ENCODE measurements at regions not wholly inside any gene's neighbourhood (a gene's known extent, or its start where the extent isn't known, plus 50 kb on each side); places are given as distances from the start of the nearest gene placed in this dataset.

- FAIRE-seq (no peak), DNase-seq (ENCODE audit: low read depth, low spot score) (no peak), ATAC-seq (no peak)
- H3K9me3 ChIP-seq (replicated peaks; ENCODE audit: control insufficient read depth, insufficient read depth, low read length): no peaks in the 10 kb centered on the region
- in situ Hi-C loops (cut with MboI) (no loop called here), intact Hi-C loops (cut with micrococcal nuclease; ENCODE audit: unreplicated experiment) (loop anchor here (10.0 kb wide), 2 partner anchors 137 to 273 kb away; partner anchors contain the start of gene MYOCD)
- H3K27me3 ChIP-seq (replicated peaks in 1 of 2; ENCODE audit: control insufficient read depth in 2 of 2, insufficient read depth in 2 of 2, low read length in 1 of 2): no peaks in the 10 kb centered on the region
- CTCF ChIA-PET: no interaction called here
- 0% methylated on average over 3 of the region's 3 CpGs for WGBS (ENCODE audit: insufficient coverage, insufficient replicate concordance, low lambda C conversion rate, missing lambda C conversion rate)
- H3K4me1 ChIP-seq (ENCODE audit: control insufficient read depth, insufficient read depth, low read length): no peaks in the 10 kb centered on the region
- RAD21 ChIA-PET (ENCODE audit: unreplicated experiment): no interaction called here
- no peaks in the 10 kb centered on the region for H3K79me2 ChIP-seq (ENCODE audit: control insufficient read depth, insufficient read depth, low read length)
- H3K4me3 ChIP-seq: no peak overlapping the region
- no peaks in the 10 kb centered on the region for H4K20me1 ChIP-seq (ENCODE audit: control insufficient read depth, insufficient read depth)
- SMC1A ChIA-PET (ENCODE audit: uncharacterized antibody, unreplicated experiment): no interaction called here
- no TSS peak for BruUV-seq (replicated peaks)
- no peak overlapping the region for H3K4me2 ChIP-seq (ENCODE audit: control insufficient read depth, insufficient read depth)
- no peak overlapping the region for H3K9ac ChIP-seq (ENCODE audit: control insufficient read depth, insufficient read depth, low read length)
- TF ChIP-seq ZNF384 (IDR thresholded peaks at IDR 0.05; ENCODE audit: borderline replicate concordance, low read depth, low read length): no peak
- H2AFZ ChIP-seq (ENCODE audit: control insufficient read depth, low read depth, low read length): no peak overlapping the region
- no peaks in the 10 kb centered on the region for H3K36me3 ChIP-seq (ENCODE audit: control insufficient read depth in 2 of 2, insufficient read depth in 2 of 2, low read length in 1 of 2)
- H3K27ac ChIP-seq (ENCODE audit: control insufficient read depth, insufficient read depth): no peak overlapping the region
- POLR2A ChIA-PET: no interaction called here
Measured at GRCh38 chr17:12391468-12391867, 274.2 kb upstream of the MYOCD start.

GRCh38 chr17:12395733-12396354 lies 269.8 kb upstream of the MYOCD start:
- RAD21 ChIA-PET (ENCODE audit: unreplicated experiment): interaction anchor here (1.2 to 1.6 kb wide), 3 partner anchors 150 to 347 kb away, joined by 3 to 4 read pairs (median 3); no protein-coding TSS in a partner anchor
- WGBS (ENCODE audit: insufficient coverage, insufficient replicate concordance, low lambda C conversion rate, missing lambda C conversion rate): 27% methylated on average over 5 of the region's 5 CpGs
- H2AFZ ChIP-seq (ENCODE audit: control insufficient read depth, low read depth, low read length): no peak overlapping the region
- no peaks in the 10 kb centered on the region; the same call in 2 of the 3 replicates for H3K9me3 ChIP-seq (replicated peaks; ENCODE audit: control insufficient read depth, insufficient read depth, low read length)
- CTCF ChIA-PET: interaction anchor here (0.9 to 1.4 kb wide), 10 partner anchors 10 to 346 kb away, joined by 3 to 6 read pairs (median 4); no protein-coding TSS in a partner anchor
- H3K9ac ChIP-seq (ENCODE audit: control insufficient read depth, insufficient read depth, low read length): no peak overlapping the region
- no peak for DNase-seq (ENCODE audit: low read depth, low spot score)
- no peak overlapping the region for H3K27ac ChIP-seq (ENCODE audit: control insufficient read depth, insufficient read depth)
- no peak overlapping the region for H3K4me2 ChIP-seq (ENCODE audit: control insufficient read depth, insufficient read depth)
- no peaks in the 10 kb centered on the region for H3K4me1 ChIP-seq (ENCODE audit: control insufficient read depth, insufficient read depth, low read length)
- in situ Hi-C loops (cut with MboI) (no loop called here), intact Hi-C loops (cut with micrococcal nuclease; ENCODE audit: unreplicated experiment) (loop anchor here (2.0 to 10.0 kb wide), 3 partner anchors 75 to 269 kb away; partner anchors contain the start of gene MYOCD)
- no TSS peak for BruUV-seq (replicated peaks)
- POLR2A ChIA-PET: no interaction called here
- no peaks in the 10 kb centered on the region for H4K20me1 ChIP-seq (ENCODE audit: control insufficient read depth, insufficient read depth)
- H3K4me3 ChIP-seq: no peak overlapping the region
- H3K79me2 ChIP-seq (ENCODE audit: control insufficient read depth, insufficient read depth, low read length): no peaks in the 10 kb centered on the region
- H3K36me3 ChIP-seq (ENCODE audit: control insufficient read depth in 2 of 2, insufficient read depth in 2 of 2, low read length in 1 of 2): no peaks in the 10 kb centered on the region
- no peak for FAIRE-seq
- TF ChIP-seq RAD21 (IDR thresholded peaks at IDR 0.05; ENCODE audit: insufficient read depth, low read depth, low read length): peak; percentile 48; the same call in 1 of the 2 replicates
- TF ChIP-seq EGR1 (IDR thresholded peaks at IDR 0.05; ENCODE audit: borderline replicate concordance in 1 of 2, low read depth in 2 of 2, low read length in 2 of 2): no peak
- TF ChIP-seq, protein P1, sequence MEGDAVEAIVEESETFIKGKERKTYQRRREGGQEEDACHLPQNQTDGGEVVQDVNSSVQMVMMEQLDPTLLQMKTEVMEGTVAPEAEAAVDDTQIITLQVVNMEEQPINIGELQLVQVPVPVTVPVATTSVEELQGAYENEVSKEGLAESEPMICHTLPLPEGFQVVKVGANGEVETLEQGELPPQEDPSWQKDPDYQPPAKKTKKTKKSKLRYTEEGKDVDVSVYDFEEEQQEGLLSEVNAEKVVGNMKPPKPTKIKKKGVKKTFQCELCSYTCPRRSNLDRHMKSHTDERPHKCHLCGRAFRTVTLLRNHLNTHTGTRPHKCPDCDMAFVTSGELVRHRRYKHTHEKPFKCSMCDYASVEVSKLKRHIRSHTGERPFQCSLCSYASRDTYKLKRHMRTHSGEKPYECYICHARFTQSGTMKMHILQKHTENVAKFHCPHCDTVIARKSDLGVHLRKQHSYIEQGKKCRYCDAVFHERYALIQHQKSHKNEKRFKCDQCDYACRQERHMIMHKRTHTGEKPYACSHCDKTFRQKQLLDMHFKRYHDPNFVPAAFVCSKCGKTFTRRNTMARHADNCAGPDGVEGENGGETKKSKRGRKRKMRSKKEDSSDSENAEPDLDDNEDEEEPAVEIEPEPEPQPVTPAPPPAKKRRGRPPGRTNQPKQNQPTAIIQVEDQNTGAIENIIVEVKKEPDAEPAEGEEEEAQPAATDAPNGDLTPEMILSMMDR (IDR thresholded peaks at IDR 0.05 in 2 of 3, conservative IDR thresholded peaks at IDR 0.05 in 1 of 3; ENCODE audit: control insufficient read depth in 2 of 3, extremely low read depth in 1 of 3, insufficient read depth in 1 of 3, low read depth in 3 of 3, low read length in 3 of 3): peak; percentile 47 to 63 (median 60)
- TF ChIP-seq SMC3 (IDR thresholded peaks at IDR 0.05; ENCODE audit: borderline replicate concordance, low read length): peak; percentile 20; the same call in 1 of the 2 replicates
- SMC1A ChIA-PET (ENCODE audit: uncharacterized antibody, unreplicated experiment): interaction anchor here (0.9 to 2.1 kb wide), 6 partner anchors 53 to 608 kb away, joined by 3 to 5 read pairs (median 3); no protein-coding TSS in a partner anchor
- peak; percentile 63 for ATAC-seq
- H3K27me3 ChIP-seq (replicated peaks in 1 of 2; ENCODE audit: control insufficient read depth in 2 of 2, insufficient read depth in 2 of 2, low read length in 1 of 2): no peaks in the 10 kb centered on the region

All from GM12878 (cell line).